ENCODE measurements at regions not wholly inside any gene's neighbourhood (a gene's known extent, or its start where the extent isn't known, plus 50 kb on each side); places are given as distances from the start of the nearest gene placed in this dataset.
"Not testable (repeated sequence)": the region's sequence is repeated elsewhere in the genome, so short reads cannot be mapped to it uniquely, and the experiment has no call there.

DNA sequence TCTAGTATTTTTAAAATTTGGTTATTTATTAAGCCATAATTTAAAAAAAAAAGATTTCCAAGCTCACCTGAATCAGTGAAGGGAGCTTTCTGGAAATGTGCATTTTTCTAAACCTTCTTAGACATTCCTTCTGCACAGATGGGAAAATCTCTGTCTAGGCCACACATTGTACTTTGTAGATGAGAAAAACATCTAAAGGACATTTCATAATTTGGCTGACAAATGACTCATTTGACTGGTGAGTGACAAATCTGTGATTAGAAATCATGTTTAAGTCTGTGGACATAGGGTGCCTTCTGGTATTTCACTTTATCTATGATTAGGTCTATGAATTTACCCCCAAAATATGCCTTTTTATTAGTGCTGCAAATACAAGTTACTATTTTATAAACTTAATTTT, 1044.9 kb upstream of the FLRT2 start:
- FAIRE-seq, result no peak
- H3K27me3 ChIP-seq (ENCODE audit: control insufficient read depth, insufficient read depth, low read length), result no peaks in the 10 kb centered on the region
- peak; percentile 23 for DNase-seq (ENCODE audit: low read depth)

DNA sequence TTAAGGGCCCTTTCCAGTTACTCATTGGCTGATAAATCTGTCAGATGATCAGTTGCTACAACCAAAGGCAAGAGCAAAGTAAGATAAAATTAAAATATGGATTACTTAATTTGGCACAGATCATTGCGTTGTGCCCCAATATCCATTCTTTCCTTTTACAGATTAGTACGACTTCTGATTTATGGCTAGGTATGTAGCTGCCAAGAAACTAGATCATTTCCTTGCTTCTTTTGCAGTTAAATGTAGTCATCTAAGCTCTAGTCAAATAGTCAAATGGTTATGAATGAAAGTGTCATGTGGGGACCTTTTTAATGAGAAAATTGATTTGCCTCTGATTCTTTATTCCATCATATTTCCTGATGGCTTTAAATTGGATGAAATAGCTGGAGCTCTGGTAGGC, 1039.9 kb upstream of the FLRT2 start:
- DNase-seq (ENCODE audit: low read depth) (no peak), FAIRE-seq (no peak)
- H3K36me3 ChIP-seq (ENCODE audit: control insufficient read depth, insufficient read depth, low read length), result no peaks in the 10 kb centered on the region
- TF ChIP-seq, protein P1, sequence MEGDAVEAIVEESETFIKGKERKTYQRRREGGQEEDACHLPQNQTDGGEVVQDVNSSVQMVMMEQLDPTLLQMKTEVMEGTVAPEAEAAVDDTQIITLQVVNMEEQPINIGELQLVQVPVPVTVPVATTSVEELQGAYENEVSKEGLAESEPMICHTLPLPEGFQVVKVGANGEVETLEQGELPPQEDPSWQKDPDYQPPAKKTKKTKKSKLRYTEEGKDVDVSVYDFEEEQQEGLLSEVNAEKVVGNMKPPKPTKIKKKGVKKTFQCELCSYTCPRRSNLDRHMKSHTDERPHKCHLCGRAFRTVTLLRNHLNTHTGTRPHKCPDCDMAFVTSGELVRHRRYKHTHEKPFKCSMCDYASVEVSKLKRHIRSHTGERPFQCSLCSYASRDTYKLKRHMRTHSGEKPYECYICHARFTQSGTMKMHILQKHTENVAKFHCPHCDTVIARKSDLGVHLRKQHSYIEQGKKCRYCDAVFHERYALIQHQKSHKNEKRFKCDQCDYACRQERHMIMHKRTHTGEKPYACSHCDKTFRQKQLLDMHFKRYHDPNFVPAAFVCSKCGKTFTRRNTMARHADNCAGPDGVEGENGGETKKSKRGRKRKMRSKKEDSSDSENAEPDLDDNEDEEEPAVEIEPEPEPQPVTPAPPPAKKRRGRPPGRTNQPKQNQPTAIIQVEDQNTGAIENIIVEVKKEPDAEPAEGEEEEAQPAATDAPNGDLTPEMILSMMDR (IDR thresholded peaks at IDR 0.05; ENCODE audit: insufficient read depth, low read length, severe bottlenecking), result no peak
- no peak overlapping the region for H3K4me3 ChIP-seq (ENCODE audit: low read depth, low read length)
- H3K27me3 ChIP-seq (ENCODE audit: control insufficient read depth, insufficient read depth, low read length), result no peaks in the 10 kb centered on the region

More for the DNA sequence above, 1044.9 kb upstream of the FLRT2 start:
- TF ChIP-seq, protein P1 (IDR thresholded peaks at IDR 0.05; ENCODE audit: insufficient read depth, low read length, severe bottlenecking), result no peak
- H3K36me3 ChIP-seq (ENCODE audit: control insufficient read depth, insufficient read depth, low read length), result no peaks in the 10 kb centered on the region
- no peak overlapping the region for H3K4me3 ChIP-seq (ENCODE audit: low read depth, low read length)

DNA sequence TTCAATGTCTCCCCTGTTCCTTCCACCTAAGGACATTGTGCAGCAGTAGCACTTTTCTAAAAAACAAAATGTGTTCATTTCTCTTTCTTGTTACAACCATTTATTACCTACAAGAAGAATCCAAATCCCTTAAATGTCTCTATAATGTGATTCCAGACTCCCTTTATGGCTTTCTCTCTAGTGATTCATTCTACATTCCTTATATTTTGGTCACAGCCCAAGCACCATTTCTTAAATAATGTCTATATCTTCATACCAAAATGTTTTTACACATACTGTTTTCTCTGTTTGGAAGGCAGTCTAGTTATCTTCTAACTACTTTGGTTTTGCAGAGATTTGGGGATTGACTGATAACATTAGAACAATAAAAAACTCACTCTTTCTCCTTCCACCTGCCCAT, 1037.3 kb upstream of the FLRT2 start:
- no peak for FAIRE-seq
- TF ChIP-seq, protein P1 (IDR thresholded peaks at IDR 0.05; ENCODE audit: insufficient read depth, low read length, severe bottlenecking), result no peak
- Histone ChIP-seq H3K4me3 (ENCODE audit: low read depth, low read length) (no peak overlapping the region), H3K27me3 (ENCODE audit: control insufficient read depth, insufficient read depth, low read length) (no peaks in the 10 kb centered on the region), H3K36me3 (ENCODE audit: control insufficient read depth, insufficient read depth, low read length) (no peaks in the 10 kb centered on the region)
- no peak for DNase-seq (ENCODE audit: low read depth)

DNA sequence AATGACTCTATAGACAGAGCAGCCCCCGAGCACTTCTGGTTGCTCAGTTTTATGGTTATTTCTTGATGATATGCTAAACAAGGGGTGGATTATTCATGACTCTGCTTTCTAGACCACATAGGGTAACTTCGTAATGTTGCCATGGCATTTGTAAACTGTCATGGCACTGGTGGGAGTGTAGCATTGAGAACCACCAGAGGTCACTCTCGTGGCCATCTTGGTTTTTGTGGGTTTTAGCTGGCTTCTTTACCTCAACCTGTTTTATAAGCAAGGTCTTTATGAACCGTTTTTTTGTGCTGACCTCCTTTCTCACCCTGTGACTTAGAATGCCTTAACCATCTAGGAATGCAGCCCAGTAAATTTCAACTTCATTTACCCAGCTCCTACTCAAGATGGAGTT, 1036.2 kb upstream of the FLRT2 start:
- Histone ChIP-seq H3K4me3 (ENCODE audit: low read depth, low read length) (no peak overlapping the region), H3K27me3 (ENCODE audit: control insufficient read depth, insufficient read depth, low read length) (no peaks in the 10 kb centered on the region), H3K36me3 (ENCODE audit: control insufficient read depth, insufficient read depth, low read length) (no peaks in the 10 kb centered on the region)
- DNase-seq (ENCODE audit: low read depth) (no peak), FAIRE-seq (no peak)
- TF ChIP-seq, protein P1 (IDR thresholded peaks at IDR 0.05; ENCODE audit: insufficient read depth, low read length, severe bottlenecking), result no peak

- TF ChIP-seq, protein P1 (IDR thresholded peaks at IDR 0.05; ENCODE audit: insufficient read depth, low read length, severe bottlenecking), result no peak
- no peaks in the 10 kb centered on the region for H3K27me3 ChIP-seq (ENCODE audit: control insufficient read depth, insufficient read depth, low read length)
- DNase-seq (ENCODE audit: low read depth) (no peak), FAIRE-seq (no peak)
- no peak overlapping the region for H3K4me3 ChIP-seq (ENCODE audit: low read depth, low read length)
- no peaks in the 10 kb centered on the region for H3K36me3 ChIP-seq (ENCODE audit: control insufficient read depth, insufficient read depth, low read length)
These were observed 1033.3 kb upstream of the FLRT2 start for GRCh38 chr14:84496677-84497076.

DNA sequence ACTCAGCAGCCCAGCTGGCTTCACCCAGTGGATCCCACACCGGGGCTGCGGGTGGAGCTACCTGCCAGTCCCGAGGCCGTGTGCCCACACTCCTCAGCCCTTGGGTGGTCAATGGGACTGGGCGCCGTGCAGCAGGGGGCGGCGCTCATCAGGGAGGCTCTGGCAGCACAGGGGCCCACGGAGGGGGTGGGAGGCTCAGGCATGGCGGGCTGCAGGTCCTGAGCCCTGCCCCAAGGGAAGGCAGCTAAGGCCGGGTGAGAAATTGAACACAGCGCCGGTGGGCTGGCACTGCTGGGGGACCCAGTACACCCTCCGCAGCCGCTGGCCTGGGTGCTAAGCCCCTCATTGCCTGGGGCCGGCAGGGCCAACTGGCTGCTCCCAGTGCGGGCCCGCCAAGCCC, 1017.1 kb upstream of the FLRT2 start:
- not testable (repeated sequence) for H3K36me3 ChIP-seq (ENCODE audit: control insufficient read depth, insufficient read depth, low read length); H3K27me3 ChIP-seq (ENCODE audit: control insufficient read depth, insufficient read depth, low read length); FAIRE-seq; DNase-seq (ENCODE audit: low read depth); H3K4me3 ChIP-seq (ENCODE audit: low read depth, low read length)
